Right lobe of liver (tissue), 6 donors: ENCODE measurements at regions not wholly inside any gene's neighbourhood (a gene's known extent, or its start where the extent isn't known, plus 50 kb on each side); places are given as distances from the start of the nearest gene placed in this dataset.

Experiments used
- ATAC-seq, 4 donors: fragments of 200-7000 bp; cut with Tn5 transposase; one replicate each; pipeline ENCODE4 v1.9.1; 2020; ENCODE audit warnings: mild to moderate bottlenecking in 4 of 4, moderate library complexity in 4 of 4
- DNase-seq, 3 donors: peaks; one replicate each; pipeline ENCODE4 v3.0.0-alpha.2; 2020
- H3K27ac ChIP-seq, 3 donors: fragments of 200-600 bp; one replicate each; pipeline ENCODE4 v1.8.0; 2022
- H3K27me3 ChIP-seq, 2 donors: fragments of 200-600 bp; one replicate each; pipeline ENCODE4 v1.8.0; 2022
- H3K36me3 ChIP-seq, 4 donors: fragments of 200-600 bp; sonication (generic) in 1 of 4; one replicate each; pipeline versions ENCODE4 v1.5.1 to v1.8.0; 2017 to 2022; ENCODE audit warnings: control low read depth in 1 of 4
- H3K4me1 ChIP-seq, 4 donors: fragments of 200-600 bp; sonication (generic) in 1 of 4; one replicate each; pipeline versions ENCODE4 v1.5.1 to v1.8.0; 2017 to 2022; ENCODE audit warnings: control low read depth in 1 of 4
- H3K4me3 ChIP-seq, 3 donors: fragments of 200-600 bp; one replicate each; pipeline ENCODE4 v1.8.0; 2022
- H3K9me3 ChIP-seq, 4 donors: fragments of 200-600 bp; sonication (generic) in 1 of 4; one replicate each; pipeline versions ENCODE4 v1.5.1 to v1.8.0; 2017 to 2022; ENCODE audit warnings: control low read depth in 1 of 4
- CTCF ChIP-seq, 4 donors: fragments of 200-600 bp in 3 of 4; fragments of 450-650 bp in 1 of 4; IDR thresholded peaks; one replicate each; pipeline versions ENCODE4 v1.5.1 to v1.8.0; 2016 to 2022; ENCODE audit warnings: antibody characterized with exemption in 4 of 4, mild to moderate bottlenecking in 2 of 4
- POLR2A ChIP-seq: fragments of 450-650 bp; IDR thresholded peaks from one replicate; pipeline ENCODE4 v1.6.1; 2017; ENCODE audit warnings: antibody characterized with exemption, mild to moderate bottlenecking
- WGBS: methylation state at CpG from one replicate; pipeline ENCODE4 v1.1.6; 2018; ENCODE audit warnings: low coverage, low lambda C conversion rate; ENCODE audit not compliant: insufficient coverage; ENCODE audit errors: missing lambda C conversion rate; 5-methylcytosine and 5-hydroxymethylcytosine counted together
- intact Hi-C, 2 donors: fragments of 100-400 bp; cut with DNase I; formaldehyde crosslinking; loops; one replicate each; pipeline versions ENCODE4 v1.11.2 to v1.14.1; 2022
- donor health status: DM: no; HTN: yes; CAD: no.
- donor health status: DM: no; HTN: no; CAD: no.
- donor health status: DM: no; HTN: no; CAD: no.
- donor health status: DM: no; HTN: yes; CAD: no.
- donor health status: DM: no; HTN: yes; CAD: no.

GRCh38 chr5:58123501-58123900 is 336.4 kb downstream of the PLK2 start:
- Histone ChIP-seq H3K9me3 (no peaks in the 10 kb centered on the region), H3K27ac (no peak overlapping the region), H3K4me3 (no peak overlapping the region), H3K36me3 (no peaks in the 10 kb centered on the region), H3K27me3 (no peaks in the 10 kb centered on the region), H3K4me1 (no peaks in the 10 kb centered on the region)
- intact Hi-C loops: no loop called here
- WGBS: 69% methylated on average over 4 of the region's 4 CpGs
- no peak for TF ChIP-seq POLR2A
- no peak for TF ChIP-seq CTCF (IDR thresholded peaks at IDR 0.05)
- ATAC-seq (no peak), DNase-seq (no peak)

GRCh38 chr5:58122848-58123392 is 337.0 kb downstream of the PLK2 start:
- H3K4me1 ChIP-seq: no peaks in the 10 kb centered on the region
- no peaks in the 10 kb centered on the region for H3K9me3 ChIP-seq
- no peak for TF ChIP-seq POLR2A
- no peak for TF ChIP-seq CTCF (IDR thresholded peaks at IDR 0.05)
- no peaks in the 10 kb centered on the region for H3K36me3 ChIP-seq
- no peaks in the 10 kb centered on the region for H3K27me3 ChIP-seq
- ATAC-seq (no peak), DNase-seq (no peak)
- H3K4me3 ChIP-seq: no peak overlapping the region
- intact Hi-C loops: no loop called here
- 48% methylated on average over 3 of the region's 3 CpGs for WGBS
- no peak overlapping the region for H3K27ac ChIP-seq

- H3K4me3 ChIP-seq: no peak overlapping the region
- 50% methylated on average over 2 of the region's 2 CpGs for WGBS
- intact Hi-C loops: no loop called here
- no peaks in the 10 kb centered on the region for H3K27me3 ChIP-seq
- TF ChIP-seq POLR2A (no peak), CTCF (IDR thresholded peaks at IDR 0.05) (no peak)
- DNase-seq (no peak), ATAC-seq (no peak)
- H3K36me3 ChIP-seq: no peaks in the 10 kb centered on the region
- no peaks in the 10 kb centered on the region for H3K4me1 ChIP-seq
- no peak overlapping the region for H3K27ac ChIP-seq
- H3K9me3 ChIP-seq: no peaks in the 10 kb centered on the region
These were observed 337.7 kb downstream of the PLK2 start for GRCh38 chr5:58122157-58122556.

GRCh38 chr5:58121391-58121790 is 338.5 kb downstream of the PLK2 start:
- H3K9me3 ChIP-seq: no peaks in the 10 kb centered on the region
- H3K4me1 ChIP-seq: no peaks in the 10 kb centered on the region
- intact Hi-C loops: no loop called here
- no peak for TF ChIP-seq POLR2A
- no peak for TF ChIP-seq CTCF (IDR thresholded peaks at IDR 0.05)
- no peak overlapping the region for H3K27ac ChIP-seq
- H3K4me3 ChIP-seq: no peak overlapping the region
- H3K36me3 ChIP-seq: no peaks in the 10 kb centered on the region
- DNase-seq (no peak), ATAC-seq (no peak)
- no peaks in the 10 kb centered on the region for H3K27me3 ChIP-seq
- WGBS: 76% methylated on average over 2 of the region's 2 CpGs

GRCh38 chr5:58117542-58117941 is 342.3 kb downstream of the PLK2 start:
- 31% methylated on average over 2 of the region's 2 CpGs for WGBS
- intact Hi-C loops: no loop called here

More at GRCh38 chr5:58117542-58117941, 342.3 kb downstream of the PLK2 start:
- no peaks in the 10 kb centered on the region for H3K4me1 ChIP-seq
- H3K4me3 ChIP-seq: no peak overlapping the region
- H3K27ac ChIP-seq: no peak overlapping the region
- no peaks in the 10 kb centered on the region for H3K27me3 ChIP-seq
- DNase-seq: no peak
- TF ChIP-seq POLR2A: no peak
- TF ChIP-seq CTCF (IDR thresholded peaks at IDR 0.05): no peak
- H3K36me3 ChIP-seq: no peaks in the 10 kb centered on the region
- H3K9me3 ChIP-seq: no peaks in the 10 kb centered on the region
- ATAC-seq: no peak
